Right cardiac atrium (tissue), 5 donors: ENCODE measurements at regions not wholly inside any gene's neighbourhood (a gene's known extent, or its start where the extent isn't known, plus 50 kb on each side); places are given as distances from the start of the nearest gene placed in this dataset.
"Not testable (repeated sequence)": the region's sequence is repeated elsewhere in the genome, so short reads cannot be mapped to it uniquely, and the experiment has no call there.

Source experiments
- ATAC-seq, 2 donors: fragments of 200-7000 bp; cut with Tn5 transposase; one replicate each; pipeline versions ENCODE4 v1.8.0 to v1.9.1; 2020; ENCODE audit warnings: moderate library complexity in 2 of 2, mild to moderate bottlenecking in 1 of 2
- DNase-seq, 3 donors: peaks; one replicate each; pipeline ENCODE4 v3.0.0-alpha.2; 2020
- H3K27ac ChIP-seq: one replicate; pipeline ENCODE4 v1.5.1; 2013; ENCODE audit warnings: mild to moderate bottlenecking, low read length, control low read depth, moderate library complexity
- H3K27me3 ChIP-seq: one replicate; pipeline ENCODE4 v1.6.1; 2013; ENCODE audit not compliant: control insufficient read depth, insufficient read depth
- H3K4me1 ChIP-seq: one replicate; pipeline ENCODE4 v1.6.1; 2013; ENCODE audit warnings: low read length; ENCODE audit not compliant: control insufficient read depth, insufficient read depth
- H3K4me3 ChIP-seq: one replicate; pipeline ENCODE4 v1.5.1; 2013; ENCODE audit warnings: low read length, control low read depth
- H3K9me3 ChIP-seq: one replicate; pipeline ENCODE4 v1.6.1; 2013; ENCODE audit warnings: low read length; ENCODE audit not compliant: control insufficient read depth
- WGBS: extraction: QIAGEN DNeasy Blood & Tissue Kit; methylation state at CpG from one replicate; pipeline ENCODE4 v1.1.7; 2013; 5-methylcytosine and 5-hydroxymethylcytosine counted together
- intact Hi-C, 4 donors: fragments of 100-400 bp; cut with DNase I; formaldehyde crosslinking; loops; one replicate each; pipeline versions ENCODE4 v1.11.0 to v1.14.0; 2022 to 2023
- donor health status: healthy with polysubstance abuse.
- donor health status: DM: no; HTN: yes; CAD: no.
- donor health status: DM: no; HTN: no; CAD: no.
- donor health status: DM: no; HTN: yes; CAD: no; lungs with severe emphysema.
- donor health status: DM: yes; HTN: yes; CAD: no.

DNA sequence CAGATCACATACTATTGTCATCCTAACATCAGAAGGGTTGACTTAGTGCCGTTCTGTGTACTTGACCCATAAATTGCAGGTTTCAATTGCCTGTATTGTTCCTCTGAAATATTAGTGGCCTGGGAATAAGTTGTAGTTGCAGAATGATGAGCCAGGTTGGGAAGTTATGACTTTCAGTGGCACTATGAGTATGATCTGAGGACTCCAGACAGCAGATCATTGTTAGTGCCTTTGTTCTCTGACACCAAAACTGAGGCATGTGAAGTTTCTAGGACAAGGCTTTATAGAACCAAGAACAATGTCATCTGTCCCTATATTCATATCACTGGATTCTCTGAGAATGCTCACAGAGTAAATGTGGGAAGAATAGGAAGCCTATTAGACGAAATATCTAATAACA, 403.7 kb downstream of the STK39 start:
- DNase-seq (no peak), ATAC-seq (no peak)
- no peak overlapping the region for H3K27ac ChIP-seq
- H3K4me1 ChIP-seq = no peaks in the 10 kb centered on the region
- H3K9me3 ChIP-seq = no peaks in the 10 kb centered on the region
- no peak overlapping the region for H3K4me3 ChIP-seq
- intact Hi-C loops = loop anchor here in 1 of 4 donors (2.0 kb wide), 1 partner anchor 19 kb away; no protein-coding TSS in a partner anchor
- WGBS = 75% methylated on average over 2 of the region's 2 CpGs
- no peaks in the 10 kb centered on the region for H3K27me3 ChIP-seq

DNA sequence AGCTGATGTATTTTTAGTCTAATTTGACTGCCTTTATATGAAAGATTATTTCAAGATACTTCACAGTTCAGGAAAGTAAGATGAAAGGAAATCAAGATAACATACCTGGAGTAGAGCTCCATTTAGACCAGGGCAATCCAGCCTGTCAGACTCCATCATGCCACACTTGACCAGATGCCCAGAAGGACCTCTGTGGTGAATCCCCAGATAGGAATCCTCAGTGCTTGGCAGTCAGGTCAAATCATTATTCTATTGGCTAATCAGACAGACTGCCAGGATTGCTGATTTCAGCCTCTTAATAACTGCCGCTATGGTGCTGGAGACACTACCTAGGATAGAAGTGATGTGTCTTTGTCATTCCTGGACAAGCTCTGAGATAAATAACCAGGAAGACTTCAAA, 404.2 kb downstream of the STK39 start:
- DNase-seq = no peak
- Histone ChIP-seq H3K9me3 (no peaks in the 10 kb centered on the region), H3K27ac (no peak overlapping the region), H3K27me3 (no peaks in the 10 kb centered on the region), H3K4me1 (no peaks in the 10 kb centered on the region), H3K4me3 (no peak overlapping the region)
- intact Hi-C loops = no loop called here
- 56% methylated on average over 1 of the region's 1 CpG for WGBS
- no peak for ATAC-seq

DNA sequence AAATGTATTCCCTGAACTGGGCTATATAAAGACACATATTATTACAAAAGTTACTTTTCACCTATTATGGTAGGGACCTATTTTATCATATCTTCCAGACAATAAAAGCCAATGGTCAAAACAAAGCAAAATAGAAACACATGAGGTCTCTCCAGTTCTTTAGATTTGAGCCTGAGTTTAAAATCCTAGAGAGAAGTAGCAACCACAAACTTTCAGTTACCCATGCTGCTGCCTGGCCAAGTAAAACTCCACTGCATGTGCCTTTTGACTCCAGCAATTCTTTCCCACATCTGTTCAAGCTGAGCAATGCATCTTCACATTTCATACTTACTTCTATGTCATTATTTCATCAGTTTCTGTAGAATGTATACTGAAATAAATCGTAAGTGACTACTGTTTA, 405.3 kb downstream of the STK39 start:
- no peak overlapping the region for H3K27ac ChIP-seq
- ATAC-seq (no peak), DNase-seq (no peak)
- H3K27me3 ChIP-seq = no peaks in the 10 kb centered on the region
- no peaks in the 10 kb centered on the region for H3K9me3 ChIP-seq
- H3K4me3 ChIP-seq = no peak overlapping the region
- no peaks in the 10 kb centered on the region for H3K4me1 ChIP-seq
- WGBS = 80% methylated on average over 1 of the region's 1 CpG
- intact Hi-C loops = no loop called here

DNA sequence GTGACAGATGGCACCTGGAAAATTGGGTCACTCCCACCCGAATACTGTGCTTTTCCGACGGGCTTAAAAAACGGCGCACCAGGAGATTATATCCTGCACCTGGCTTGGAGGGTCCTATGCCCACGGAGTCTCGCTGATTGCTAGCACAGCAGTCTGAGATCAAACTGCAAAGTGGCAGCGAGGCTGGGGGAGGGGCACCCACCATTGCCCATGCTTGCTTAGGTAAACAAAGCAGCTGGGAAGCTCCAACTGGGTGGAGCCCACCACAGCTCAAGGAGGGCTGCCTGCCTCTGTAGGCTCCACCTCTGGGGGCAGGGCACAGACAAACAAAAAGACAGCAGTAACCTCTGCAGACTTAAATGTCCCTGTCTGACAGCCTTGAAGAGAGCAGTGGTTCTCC, 412.1 kb downstream of the STK39 start:
- 91% methylated on average over 8 of the region's 8 CpGs for WGBS
- H3K27me3 ChIP-seq, H3K9me3 ChIP-seq, H3K4me3 ChIP-seq, intact Hi-C loops, H3K4me1 ChIP-seq, ATAC-seq, DNase-seq, H3K27ac ChIP-seq: not testable (repeated sequence)

DNA sequence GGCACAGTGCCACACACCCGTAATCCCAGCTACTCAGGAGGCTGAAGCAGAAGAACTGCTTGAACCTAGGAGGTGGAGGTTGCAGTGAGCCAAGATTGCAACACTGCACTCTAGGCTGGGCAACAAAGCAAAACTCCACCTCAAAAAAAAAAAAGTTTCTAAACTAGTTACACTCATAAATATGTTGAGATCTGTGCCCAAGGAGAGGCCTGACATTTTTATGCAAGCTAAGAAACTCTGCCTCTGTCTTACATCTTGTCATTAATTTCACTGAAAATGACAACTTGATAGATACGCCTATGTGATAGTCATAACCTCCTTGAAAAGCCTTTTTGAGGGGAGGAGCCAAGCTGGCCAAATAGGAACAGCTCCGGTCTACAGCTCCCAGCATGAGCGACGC, 412.7 kb downstream of the STK39 start:
- no peaks in the 10 kb centered on the region for H3K9me3 ChIP-seq
- H3K4me1 ChIP-seq = no peaks in the 10 kb centered on the region
- DNase-seq = no peak
- WGBS = 92% methylated on average over 5 of the region's 5 CpGs
- intact Hi-C loops = no loop called here
- no peaks in the 10 kb centered on the region for H3K27me3 ChIP-seq
- ATAC-seq = no peak
- no peak overlapping the region for H3K4me3 ChIP-seq
- no peak overlapping the region for H3K27ac ChIP-seq

DNA sequence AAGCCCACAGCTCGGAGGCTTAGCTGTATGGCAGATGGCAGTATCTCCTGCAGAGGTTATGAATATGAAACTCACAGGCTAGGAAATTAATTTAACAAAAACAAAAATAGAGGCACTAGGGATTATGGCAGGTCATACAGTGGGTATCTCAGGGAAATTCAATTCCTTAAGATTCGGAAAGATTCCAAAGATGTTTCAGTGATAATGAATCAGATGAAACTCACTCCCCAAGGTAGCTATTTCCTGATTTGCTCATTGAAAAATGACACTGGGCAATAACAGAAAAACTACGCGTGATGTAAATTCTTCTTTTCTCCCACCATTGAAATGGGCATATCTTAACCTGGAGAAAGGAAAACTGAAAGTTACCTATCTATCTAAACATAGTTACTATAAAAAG, 414.1 kb downstream of the STK39 start:
- ATAC-seq (no peak), DNase-seq (no peak)
- H3K27ac ChIP-seq = no peak overlapping the region
- H3K27me3 ChIP-seq = no peaks in the 10 kb centered on the region
- intact Hi-C loops = no loop called here
- no peaks in the 10 kb centered on the region for H3K4me1 ChIP-seq
- H3K9me3 ChIP-seq = no peaks in the 10 kb centered on the region
- 76% methylated on average over 4 of the region's 4 CpGs for WGBS
- H3K4me3 ChIP-seq = no peak overlapping the region

DNA sequence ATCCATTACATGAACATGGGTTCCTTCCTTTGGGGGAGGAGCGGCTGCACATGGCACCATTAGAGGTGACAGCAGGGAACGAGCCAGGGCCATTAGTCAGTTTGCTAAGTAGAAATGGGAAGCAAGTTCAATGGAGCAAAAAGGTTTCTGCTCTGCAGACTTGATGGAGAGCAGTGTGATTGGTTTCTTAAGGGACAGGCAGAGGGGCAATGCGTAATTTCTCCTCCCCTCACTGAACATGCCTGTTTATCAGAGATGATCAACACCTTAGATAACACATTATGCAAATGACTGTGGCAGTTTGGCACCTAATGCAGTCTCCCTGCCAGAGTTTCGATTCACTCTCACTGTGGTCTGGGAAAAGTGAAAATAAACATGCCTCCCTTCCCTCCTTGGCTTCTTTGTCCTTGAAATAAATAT, 414.5 kb downstream of the STK39 start:
- Histone ChIP-seq H3K4me1 (no peaks in the 10 kb centered on the region), H3K27ac (no peak overlapping the region), H3K9me3 (no peaks in the 10 kb centered on the region), H3K4me3 (no peak overlapping the region), H3K27me3 (no peaks in the 10 kb centered on the region)
- intact Hi-C loops = no loop called here
- ATAC-seq (no peak), DNase-seq (no peak)
- 50% methylated on average over 4 of the region's 4 CpGs for WGBS

DNA sequence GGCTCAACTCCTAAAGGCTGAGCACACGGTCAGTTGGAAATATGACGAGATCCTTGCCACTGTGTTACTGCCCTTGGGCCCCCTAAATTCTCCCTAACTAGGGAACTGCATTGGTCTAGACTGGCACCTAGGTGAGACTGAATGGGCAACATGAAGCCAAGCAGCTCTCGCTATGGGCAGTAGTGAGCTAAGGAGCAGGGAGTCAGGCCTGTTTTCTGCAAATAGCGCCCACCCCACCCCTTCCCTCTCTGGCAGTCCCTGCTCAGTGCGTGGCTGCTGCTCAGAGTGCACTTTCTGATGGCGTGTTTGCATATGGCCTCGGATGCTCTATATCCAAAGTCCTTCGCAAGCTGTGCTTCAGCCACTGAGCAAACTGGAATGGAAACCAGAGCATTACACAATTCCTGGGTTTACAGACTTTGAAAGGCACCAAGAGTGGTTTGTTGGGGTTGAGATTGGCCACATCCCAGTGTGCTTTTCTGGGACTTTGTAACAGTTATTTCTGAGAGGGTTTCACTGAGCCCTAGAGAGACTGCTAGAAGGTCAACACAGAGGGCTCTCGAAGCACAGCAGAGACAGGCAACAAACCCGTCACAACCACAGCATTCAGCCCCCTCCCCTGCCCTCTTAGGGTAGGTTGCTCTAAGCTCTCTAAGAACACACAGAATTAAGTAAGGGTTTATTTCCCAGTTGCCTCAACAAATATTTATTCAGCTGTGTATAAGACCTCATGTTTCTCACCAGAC, 419.9 kb downstream of the STK39 start:
- Histone ChIP-seq H3K4me3 (no peak overlapping the region), H3K27ac (no peak overlapping the region), H3K9me3 (no peaks in the 10 kb centered on the region), H3K4me1 (no peaks in the 10 kb centered on the region), H3K27me3 (no peaks in the 10 kb centered on the region)
- 89% methylated on average over 10 of the region's 10 CpGs for WGBS
- ATAC-seq (no peak), DNase-seq (no peak)
- intact Hi-C loops = no loop called here

DNA sequence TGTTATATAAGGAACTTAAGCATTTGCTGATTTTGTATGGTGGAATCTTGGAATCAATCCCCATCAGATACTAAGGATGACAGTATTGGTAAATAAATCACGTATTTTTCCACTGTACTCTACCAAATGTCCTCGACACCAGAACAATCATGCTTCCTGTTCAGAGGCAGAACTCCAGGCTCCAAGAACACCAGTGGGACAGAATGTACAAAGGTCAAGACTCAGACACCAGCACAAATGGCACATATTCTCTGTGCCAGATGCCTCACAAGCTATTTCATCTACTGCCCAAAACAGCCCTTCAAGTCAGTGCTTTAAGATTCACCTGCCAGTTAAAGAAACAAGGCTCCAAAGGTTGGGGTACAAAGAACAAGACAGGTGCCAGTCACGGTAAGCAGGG, 420.5 kb downstream of the STK39 start:
- WGBS = 81% methylated on average over 3 of the region's 3 CpGs
- no peak for ATAC-seq

DNA sequence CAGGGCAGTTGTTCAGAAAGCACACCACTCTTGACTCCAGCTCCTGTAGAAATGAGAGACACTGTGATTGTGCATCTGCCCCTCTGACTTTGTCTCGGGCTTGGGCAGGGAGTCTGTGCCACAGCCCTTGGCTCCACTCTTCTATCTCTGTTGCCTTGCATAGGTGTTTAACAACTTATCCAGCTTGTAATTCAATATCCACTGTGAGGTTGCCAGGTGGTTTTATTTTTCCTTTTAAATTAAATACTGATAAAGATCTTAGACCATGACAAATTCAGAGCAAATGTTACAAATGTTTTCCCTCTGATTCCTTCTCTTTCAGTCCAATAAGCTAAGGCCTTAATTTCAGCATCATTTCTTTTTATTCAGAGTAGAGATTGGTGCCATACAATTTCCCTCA, 421.7 kb downstream of the STK39 start:
- H3K27me3 ChIP-seq = no peaks in the 10 kb centered on the region
- intact Hi-C loops = loop anchor here in 1 of 4 donors (2.0 kb wide), 1 partner anchor 19 kb away; no protein-coding TSS in a partner anchor
- 90% methylated on average over 1 of the region's 1 CpG for WGBS

More for the DNA sequence above, 420.5 kb downstream of the STK39 start:
- no peak overlapping the region for H3K4me3 ChIP-seq
- intact Hi-C loops = no loop called here
- H3K9me3 ChIP-seq = no peaks in the 10 kb centered on the region
- H3K4me1 ChIP-seq = no peaks in the 10 kb centered on the region
- H3K27ac ChIP-seq = no peak overlapping the region
- no peak for DNase-seq
- no peaks in the 10 kb centered on the region for H3K27me3 ChIP-seq

DNA sequence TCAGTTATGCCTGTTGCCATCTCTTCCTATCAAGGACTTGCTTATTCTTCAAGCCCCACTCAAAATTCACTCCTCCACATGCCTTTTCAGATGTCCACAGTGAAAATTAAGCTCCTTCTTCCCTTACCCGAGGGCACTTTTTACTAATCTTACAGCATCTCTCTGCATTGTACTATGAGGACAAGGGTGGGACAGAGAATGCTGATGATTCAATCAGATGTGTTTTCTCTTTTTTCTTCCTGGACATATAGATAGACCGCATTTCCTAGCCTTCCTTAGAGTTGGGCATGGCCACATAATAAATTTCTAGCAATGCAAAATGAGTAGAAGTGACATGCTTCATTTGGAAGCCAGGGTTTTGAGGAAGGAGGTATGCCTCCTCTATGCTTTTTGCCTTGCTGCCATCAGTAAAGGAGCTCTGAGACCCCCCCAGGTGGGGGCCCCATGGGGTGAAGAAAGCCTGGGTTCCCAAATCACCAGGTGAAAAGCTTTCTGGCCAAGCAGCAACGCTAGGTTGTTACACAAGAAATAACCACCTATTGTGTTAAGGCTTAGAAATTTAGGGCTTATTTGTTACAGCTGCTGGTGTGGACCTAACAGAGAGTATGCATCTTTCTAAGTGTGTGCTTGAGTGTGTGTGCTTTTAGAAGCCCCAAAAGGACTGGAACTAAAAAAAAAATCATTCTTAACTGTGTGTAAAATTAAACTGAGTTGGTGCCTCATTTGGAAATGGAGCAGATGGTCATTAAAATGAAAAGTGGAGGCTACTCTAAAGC, 424.5 kb downstream of the STK39 start:
- no peaks in the 10 kb centered on the region for H3K9me3 ChIP-seq
- H3K4me3 ChIP-seq = no peak overlapping the region
- H3K27ac ChIP-seq = no peak overlapping the region
- ATAC-seq (no peak), DNase-seq (no peak)
- no peaks in the 10 kb centered on the region for H3K27me3 ChIP-seq
- 83% methylated on average over 3 of the region's 3 CpGs for WGBS
- intact Hi-C loops = no loop called here
- no peaks in the 10 kb centered on the region for H3K4me1 ChIP-seq

More for the DNA sequence above, 421.7 kb downstream of the STK39 start:
- Histone ChIP-seq H3K9me3 (no peaks in the 10 kb centered on the region), H3K4me1 (no peaks in the 10 kb centered on the region), H3K27ac (no peak overlapping the region), H3K4me3 (no peak overlapping the region)
- ATAC-seq (no peak), DNase-seq (no peak)
